ENCODE measurements at regions not wholly inside any gene's neighbourhood (a gene's known extent, or its start where the extent isn't known, plus 50 kb on each side); places are given as distances from the start of the nearest gene placed in this dataset.

- TF ChIP-seq, protein P1, sequence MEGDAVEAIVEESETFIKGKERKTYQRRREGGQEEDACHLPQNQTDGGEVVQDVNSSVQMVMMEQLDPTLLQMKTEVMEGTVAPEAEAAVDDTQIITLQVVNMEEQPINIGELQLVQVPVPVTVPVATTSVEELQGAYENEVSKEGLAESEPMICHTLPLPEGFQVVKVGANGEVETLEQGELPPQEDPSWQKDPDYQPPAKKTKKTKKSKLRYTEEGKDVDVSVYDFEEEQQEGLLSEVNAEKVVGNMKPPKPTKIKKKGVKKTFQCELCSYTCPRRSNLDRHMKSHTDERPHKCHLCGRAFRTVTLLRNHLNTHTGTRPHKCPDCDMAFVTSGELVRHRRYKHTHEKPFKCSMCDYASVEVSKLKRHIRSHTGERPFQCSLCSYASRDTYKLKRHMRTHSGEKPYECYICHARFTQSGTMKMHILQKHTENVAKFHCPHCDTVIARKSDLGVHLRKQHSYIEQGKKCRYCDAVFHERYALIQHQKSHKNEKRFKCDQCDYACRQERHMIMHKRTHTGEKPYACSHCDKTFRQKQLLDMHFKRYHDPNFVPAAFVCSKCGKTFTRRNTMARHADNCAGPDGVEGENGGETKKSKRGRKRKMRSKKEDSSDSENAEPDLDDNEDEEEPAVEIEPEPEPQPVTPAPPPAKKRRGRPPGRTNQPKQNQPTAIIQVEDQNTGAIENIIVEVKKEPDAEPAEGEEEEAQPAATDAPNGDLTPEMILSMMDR (IDR thresholded peaks at IDR 0.05): no peak
- TF ChIP-seq RAD21 (conservative IDR thresholded peaks at IDR 0.05 in 1 of 2, IDR thresholded peaks at IDR 0.05 in 1 of 2) (no peak), POLR2A (IDR thresholded peaks at IDR 0.05; ENCODE audit: low read length) (no peak), MAX (IDR thresholded peaks at IDR 0.05) (no peak)
Measured at GRCh38 chr14:30230719-30231118, 303.1 kb upstream of the PRKD1 start.
